ENCODE measurements at regions not wholly inside any gene's neighbourhood (a gene's known extent, or its start where the extent isn't known, plus 50 kb on each side); places are given as distances from the start of the nearest gene placed in this dataset.

- TF ChIP-seq CTCF (IDR thresholded peaks at IDR 0.05) (no peak), POLR2A (IDR thresholded peaks at IDR 0.05) (no peak), POLR2AphosphoS5 (IDR thresholded peaks at IDR 0.05; ENCODE audit: insufficient read depth in 1 of 2, low read depth in 1 of 2) (no peak)
Measured at GRCh38 chr3:120526011-120526870, 69.9 kb upstream of the NDUFB4 start.

All from vagina (tissue), 2 donors.